HG02642 (cell line): ENCODE measurements at regions not wholly inside any gene's neighbourhood (a gene's known extent, or its start where the extent isn't known, plus 50 kb on each side); places are given as distances from the start of the nearest gene placed in this dataset.

ENCODE experiments used
- ATAC-seq: cut with Tn5 transposase; IDR thresholded peaks from one replicate; pipeline ENCODE4 v1.9.1; 2021; ENCODE audit warnings: mild to moderate bottlenecking; ENCODE audit not compliant: unreplicated experiment, poor library complexity

DNA sequence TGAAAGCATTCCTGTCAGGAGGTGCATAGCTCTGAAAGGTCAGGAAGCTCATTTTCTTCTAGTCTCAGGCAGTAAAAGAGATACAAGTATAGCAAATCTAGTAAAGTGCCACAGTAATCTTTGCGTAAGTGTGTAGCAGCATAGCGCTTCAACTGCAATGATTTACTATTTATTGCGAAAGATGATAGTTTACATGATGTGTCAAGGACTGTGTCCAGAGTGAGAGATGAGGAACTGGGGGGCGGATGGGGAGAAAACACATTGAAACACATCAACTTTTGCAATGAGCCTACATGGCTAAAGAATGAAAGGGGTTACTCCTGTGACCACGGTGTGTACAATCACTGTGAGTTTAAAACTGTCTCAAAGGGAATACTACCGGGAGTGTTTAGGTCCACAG, 644.4 kb downstream of the GALR1 start:
- ATAC-seq: no peak

DNA sequence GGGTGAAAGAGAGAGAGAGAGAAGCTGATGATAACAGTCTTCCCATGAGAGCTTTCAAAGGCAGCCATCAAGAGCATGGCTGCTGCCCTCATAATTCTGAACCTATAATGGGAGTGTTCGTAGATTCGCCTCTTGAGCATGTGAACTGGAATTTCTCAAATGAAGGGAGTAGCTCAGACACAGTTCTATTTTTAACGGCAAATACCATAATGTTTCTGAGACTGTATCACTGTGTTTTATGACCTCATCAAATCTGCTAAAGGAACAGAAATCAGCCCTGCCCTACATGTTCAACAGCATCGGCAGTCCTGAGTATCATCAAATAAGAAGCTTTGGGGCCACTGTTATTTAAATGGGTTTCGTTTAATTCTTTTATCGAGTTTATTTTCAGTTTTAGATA, 645.6 kb downstream of the GALR1 start:
- ATAC-seq: no peak

DNA sequence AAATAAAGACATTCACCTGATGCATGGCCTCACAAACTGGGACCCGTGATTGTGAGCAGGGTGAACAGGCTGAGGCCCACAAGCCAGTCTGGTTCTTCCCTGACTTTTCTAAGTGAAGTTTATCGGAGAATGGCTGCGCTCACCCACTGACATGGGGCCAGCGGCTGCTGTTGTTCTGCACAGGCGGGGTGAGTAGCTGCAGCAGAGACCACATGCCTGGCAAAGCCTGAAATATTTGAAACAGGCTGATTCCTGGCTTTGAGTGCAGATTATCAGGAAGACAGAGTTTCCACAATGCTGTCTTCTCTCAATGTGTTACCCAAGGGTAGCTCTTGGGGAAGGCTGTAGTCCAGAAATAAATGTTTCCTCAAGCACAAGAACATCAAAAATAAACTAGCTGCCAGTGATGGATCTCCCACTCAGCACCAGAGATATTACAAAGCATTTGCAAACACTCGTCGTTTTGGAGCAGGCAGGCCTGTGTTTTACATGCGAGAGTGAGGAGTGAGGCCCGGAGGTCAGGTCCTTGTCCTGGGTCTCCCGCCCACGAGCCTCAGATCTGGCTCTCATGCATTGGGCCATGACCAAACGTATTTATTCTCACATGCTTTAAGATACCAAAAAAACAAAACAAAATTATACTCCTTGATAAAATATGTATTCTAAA, 647.1 kb downstream of the GALR1 start:
- ATAC-seq: no peak

DNA sequence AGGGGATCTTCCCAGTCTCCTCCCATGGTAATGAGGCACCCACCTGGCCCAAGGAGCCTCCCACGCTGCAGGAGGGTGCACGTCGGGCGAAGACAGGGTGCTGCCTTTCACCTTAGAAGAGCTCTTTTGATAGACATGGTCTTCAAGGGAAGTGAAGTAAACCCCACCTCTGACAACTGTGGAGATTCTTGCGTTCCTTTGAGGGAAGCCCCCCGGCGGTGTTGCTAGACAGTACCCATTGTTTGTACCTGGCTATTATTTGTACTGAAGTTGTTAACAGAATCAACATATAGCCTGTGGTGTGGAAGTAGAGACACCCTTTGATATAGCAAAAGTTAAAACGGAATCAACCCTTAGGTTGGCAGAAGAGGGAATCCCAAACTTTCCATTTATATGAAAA, 648.0 kb downstream of the GALR1 start:
- ATAC-seq: no peak

DNA sequence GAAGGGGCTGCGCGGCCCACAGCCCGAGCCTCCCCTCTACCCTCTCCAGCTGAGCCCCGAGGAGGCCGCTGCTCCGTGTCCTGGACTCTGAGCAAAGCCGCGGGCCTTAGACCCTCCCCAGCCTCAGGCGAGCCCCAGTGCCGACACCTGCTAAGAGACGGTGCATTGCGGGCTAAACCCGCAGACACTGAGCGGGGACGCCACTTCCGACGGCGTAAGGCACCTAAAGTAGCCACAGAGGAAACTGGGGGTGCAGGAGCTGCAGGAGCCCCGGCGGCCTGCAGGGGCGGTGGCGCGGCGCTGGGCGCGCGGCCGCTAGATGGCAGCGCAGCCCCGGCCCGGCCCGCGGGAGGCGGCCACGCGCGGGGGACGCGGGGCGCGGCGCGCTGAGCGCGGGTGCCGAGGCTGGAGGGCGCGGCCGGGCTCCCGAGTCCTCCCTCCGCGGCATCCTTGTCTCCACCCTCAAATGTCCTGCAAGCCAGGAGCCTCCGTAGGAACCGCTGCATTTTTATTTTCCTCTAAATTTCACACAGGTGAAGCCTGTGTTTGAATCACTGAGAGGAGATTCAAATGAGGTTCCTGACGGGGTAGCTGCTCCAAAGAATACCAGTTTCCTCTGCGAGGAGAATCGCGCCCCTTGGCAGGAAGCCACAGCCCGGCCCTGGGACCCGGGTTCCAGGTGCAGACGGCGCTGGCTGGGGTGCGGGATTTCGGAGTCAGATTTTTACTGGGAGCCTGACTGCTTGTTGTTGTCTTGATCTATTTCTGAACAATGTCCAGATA, 650.5 kb downstream of the GALR1 start:
- peak; percentile 100 for ATAC-seq

DNA sequence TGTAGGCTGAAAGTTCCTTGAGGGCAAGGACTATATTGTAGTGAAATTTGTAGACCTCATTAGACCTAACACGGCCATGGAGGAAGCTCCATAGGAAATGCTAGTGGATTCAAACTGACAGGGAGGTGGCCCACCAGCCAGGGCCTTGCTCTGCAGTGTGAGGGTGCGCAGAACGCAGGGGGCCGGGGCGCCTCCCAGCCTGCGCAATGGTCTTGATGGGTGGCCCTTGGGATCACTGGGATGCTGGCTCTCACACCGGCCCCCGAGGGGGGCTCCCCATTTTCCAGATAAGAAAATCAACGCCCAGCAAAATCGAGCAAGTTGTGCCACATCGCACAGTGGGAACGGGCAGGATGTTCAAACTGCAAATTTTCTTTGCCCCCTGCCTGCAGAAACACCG, 655.4 kb downstream of the GALR1 start:
- no peak for ATAC-seq

DNA sequence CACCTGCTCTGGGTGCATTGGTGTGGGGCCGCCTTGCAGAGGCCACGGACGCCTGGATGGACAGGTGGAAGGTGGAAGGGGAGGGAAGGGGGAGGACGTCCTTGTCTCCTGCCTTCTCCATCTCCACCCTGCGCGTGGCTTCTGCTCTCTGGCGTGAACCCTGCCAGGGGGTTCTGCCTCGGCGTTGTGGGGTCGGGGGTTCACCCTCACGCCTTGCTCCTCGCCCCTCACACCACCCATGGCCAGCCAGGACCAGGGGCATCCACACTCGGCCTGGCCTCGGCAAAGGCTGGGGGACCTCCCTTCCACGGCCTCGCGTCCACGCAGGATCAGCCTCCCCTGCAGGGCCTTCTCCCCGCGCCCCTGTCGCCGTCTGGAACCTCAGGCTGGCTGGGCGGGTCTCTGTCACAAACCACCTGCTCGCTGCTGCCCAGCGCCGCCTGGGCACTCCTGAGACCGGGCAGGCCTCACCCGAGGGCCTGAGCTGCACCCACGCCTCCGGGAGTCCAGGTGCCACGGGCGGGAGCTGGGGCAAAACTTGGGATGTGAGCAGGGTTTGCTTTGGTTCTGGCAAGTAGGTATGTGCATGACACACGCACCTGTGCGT, 655.9 kb downstream of the GALR1 start:
- no peak for ATAC-seq

DNA sequence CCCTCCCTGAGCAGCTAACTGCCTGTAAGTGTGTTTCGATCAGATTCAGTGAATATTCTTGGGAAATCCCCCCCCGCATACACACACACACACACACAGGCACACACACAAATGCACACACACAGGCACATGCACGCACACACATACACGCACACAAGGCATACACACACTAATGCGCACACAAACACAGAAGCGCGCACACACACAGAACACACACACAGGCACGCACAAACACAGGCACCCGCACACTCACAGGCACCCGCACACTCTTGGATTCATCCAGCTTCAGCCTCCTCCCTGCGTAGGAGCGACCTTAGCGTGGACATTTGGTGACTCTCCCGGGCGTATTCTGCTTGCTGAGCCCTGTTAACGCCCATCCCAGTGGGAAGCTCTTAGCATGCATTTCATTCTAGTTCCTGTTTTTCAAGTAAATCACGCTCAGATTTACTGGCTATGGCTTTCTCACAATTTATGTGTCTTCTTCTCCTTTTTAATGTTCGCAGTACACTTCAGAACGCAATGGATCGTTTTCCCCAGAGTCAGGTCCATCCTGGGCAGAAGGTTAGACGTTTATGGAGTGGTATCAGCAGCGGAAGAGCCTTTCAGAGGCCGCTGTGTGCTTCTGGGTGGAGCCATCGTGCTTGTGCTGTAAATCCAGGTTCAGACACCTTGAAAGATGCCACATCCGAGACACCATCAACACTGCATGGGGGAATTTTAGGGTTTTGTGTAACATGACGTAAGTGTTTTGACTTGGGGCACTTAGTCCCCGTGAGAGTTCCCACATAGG, 656.6 kb downstream of the GALR1 start:
- no peak for ATAC-seq

DNA sequence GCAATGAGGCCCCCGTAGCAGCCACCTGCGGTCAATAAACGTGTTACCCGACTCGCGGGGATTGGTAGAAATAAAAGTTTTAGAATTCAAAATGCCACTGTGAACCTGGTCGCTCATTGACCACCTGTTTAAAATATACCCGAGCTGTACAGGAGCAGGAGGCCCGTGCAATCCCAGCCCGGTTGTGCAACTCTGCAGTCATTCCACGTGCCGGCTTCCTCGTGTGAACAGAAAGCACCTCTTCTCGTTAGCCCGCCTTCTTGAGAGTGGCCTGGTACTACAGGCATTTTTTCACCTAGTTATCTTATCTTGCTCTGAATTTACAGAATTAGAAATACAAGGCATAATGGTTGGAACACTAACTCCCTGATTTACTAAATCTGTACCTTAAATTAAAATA, 660.7 kb downstream of the GALR1 start:
- ATAC-seq: no peak

DNA sequence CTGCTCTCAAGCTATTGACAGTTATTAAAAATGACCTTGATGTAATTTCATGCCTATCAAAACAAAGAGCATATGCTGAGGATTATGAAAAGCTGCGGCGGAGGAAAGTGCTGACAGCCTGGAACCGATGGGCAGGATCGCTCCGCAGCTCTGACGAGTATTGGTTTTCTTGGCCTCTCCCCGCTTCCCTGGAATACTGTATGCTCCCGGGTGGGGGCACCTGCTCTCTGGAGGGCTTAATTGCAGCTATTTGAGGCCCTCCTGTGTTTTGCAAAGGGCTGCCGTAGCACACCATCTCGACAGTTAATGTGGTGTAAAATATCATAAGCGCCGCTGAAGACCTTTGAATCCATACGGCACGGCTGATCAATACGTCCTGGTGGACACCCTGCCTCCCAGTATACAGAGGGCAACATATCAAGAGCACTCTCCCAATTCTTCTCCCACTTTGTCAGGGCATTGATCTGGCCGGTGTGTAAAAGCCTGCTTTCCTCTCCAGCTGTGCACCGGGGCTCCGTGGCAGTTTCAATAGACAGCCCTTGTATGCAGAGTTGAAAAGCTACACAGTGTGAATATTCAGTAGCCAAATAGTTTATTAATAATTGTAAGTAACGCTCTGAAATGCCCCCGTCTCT, 662.4 kb downstream of the GALR1 start:
- no peak for ATAC-seq

DNA sequence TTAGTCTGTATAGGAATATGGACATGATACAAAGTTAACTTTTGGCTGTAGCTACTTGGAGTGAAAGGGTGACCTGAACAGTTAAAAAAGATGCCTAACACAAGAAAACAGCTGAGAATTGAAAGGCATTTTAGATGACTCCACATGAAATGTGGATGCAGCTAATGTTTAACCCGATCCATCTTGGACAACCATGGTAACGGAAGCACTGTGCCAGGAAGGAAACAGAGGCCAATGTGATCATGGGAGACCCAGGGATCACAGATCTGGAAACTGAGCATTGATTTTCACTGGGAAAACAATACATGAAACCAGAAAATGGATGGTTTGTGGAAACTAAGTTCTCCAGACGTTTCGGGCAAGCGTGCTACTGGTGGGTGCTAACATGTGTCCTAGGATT, 669.1 kb downstream of the GALR1 start:
- no peak for ATAC-seq

DNA sequence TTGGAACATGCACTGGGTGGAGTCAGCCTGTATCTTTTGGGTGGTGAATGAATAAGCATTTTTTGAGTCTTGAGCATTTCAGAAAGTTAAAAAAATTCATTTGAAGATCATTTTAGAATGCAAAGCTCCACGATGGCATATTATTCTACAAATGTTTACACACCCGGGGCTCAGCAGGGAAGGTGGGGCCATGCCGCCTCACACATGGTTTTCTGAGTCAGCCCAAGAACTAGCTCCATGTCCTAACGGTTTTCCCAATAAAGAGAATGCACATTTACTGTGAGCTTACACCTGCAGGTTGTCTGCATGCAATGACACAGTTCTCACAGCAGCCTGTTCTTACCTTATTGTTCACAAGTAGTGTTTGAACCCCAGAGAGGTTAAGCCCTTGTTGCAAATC, 670.3 kb downstream of the GALR1 start:
- ATAC-seq: no peak

DNA sequence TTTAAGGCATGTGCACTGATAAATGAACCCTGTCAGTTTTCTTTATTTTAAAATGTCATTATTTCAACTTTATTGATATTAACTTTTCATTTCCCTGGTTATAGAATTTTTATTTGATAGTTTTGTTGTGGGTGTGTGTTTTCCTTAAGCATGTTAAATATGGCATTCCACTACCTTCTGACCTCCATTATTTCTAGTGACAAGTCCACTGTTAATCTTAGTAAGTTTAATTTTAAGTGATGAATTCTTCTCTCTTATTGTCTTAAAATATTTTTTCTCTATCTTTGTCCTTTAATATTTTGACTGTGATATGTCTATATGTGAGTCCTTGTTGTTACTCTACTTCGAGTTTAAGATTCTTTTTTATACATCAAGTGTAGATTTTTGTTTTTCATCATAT, 685.7 kb downstream of the GALR1 start:
- no peak for ATAC-seq

DNA sequence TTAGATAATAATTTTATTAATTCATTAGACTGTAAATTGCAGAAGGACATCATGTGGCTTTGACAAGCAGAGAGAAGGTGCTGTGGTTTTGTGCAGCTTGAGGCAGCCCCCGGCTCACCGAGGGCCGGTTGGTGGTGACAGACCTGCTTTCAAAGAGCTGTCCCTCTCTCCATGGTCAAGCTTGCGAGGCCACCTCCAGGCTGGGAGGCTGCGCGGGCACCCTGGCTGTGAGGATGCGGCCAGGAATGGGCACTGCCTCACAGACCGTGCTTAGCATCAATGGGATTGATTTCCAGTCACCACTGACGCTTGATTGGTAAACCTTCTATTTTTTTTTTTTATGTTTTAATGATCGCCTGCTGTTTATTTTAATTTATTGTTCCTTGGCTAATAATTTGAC, 690.9 kb downstream of the GALR1 start:
- no peak for ATAC-seq

DNA sequence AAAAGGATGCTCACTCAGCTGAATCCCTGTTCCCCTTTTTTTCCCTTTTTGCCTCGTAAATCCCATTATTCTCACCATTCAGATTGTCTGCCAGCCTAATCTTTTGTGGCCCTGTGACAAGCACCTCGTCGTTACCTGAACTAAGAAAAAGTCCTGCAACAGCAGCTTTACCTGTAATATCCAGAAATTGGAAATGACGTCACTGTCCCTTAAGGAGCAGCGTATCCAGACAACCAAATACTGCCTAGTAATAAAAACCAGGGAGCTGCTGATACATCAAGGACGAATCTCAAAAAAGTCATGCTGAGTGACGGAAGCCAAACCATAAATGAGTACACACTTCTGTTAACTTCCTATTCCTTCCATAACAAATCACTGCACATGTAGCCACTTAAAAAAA, 694.9 kb downstream of the GALR1 start:
- no peak for ATAC-seq

DNA sequence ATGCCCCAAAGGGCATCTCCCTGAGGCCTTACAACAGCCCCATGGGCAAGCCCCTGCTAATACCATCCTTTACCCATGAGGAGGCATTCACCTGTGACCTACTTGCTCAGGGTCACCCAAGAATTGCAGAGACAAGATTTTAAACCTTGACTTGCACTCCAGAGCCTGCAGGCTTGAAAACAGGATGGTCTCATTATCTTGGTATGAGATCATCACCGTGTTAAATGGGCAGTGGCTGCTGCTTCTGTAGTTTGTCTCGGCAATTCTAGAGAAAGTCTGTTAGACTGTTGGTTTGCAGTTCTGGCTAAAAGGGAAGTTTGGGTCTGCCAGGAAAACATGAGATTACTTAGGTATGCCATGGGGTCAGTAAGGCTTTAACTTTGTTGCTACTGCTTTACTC, 698.9 kb downstream of the GALR1 start:
- ATAC-seq: no peak

DNA sequence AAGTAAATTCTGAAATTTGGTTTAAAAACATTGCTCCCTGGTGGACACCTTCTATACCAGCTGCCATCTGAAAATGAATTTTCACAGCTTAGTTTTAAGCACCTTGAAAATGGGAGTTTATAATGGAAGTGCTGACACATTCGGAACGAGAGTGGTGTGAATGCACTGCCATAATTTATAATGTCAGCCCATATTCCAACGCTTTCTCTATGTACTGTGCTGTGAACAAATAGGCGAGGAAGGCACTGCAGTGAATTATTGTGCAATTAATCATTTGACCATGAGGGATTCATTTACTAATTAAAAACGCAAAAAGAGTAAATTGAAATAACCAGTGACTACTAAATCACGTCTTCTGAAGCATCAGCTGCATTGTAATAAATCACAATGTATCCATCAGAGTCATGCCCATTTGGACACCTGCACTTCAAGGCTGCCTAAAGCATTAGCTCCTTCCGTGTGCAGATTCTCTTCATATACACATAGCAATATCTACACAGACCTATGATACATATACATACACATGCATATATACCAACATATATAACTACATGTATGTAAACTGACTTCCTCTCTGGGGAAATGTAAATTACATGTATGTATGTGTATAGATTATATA, 699.8 kb downstream of the GALR1 start:
- ATAC-seq: no peak

DNA sequence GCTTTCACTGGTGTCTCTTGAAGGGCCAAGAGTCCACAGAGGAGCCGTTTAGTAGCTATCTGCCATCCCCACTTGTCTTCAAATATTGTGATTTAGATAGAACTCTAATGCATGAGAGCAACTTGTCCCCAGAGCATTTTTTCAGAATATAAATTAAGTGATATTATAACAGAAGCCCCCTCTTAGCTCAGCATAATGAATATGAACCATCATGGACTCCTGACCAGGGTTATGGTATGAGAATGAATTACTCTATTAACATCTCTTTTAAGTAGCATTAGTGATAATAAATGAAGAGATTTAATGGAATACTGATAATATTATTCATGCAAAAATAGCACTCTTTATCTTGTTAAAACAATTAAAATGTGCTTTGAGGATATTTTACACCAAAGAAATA, 709.6 kb downstream of the GALR1 start:
- ATAC-seq: no peak

DNA sequence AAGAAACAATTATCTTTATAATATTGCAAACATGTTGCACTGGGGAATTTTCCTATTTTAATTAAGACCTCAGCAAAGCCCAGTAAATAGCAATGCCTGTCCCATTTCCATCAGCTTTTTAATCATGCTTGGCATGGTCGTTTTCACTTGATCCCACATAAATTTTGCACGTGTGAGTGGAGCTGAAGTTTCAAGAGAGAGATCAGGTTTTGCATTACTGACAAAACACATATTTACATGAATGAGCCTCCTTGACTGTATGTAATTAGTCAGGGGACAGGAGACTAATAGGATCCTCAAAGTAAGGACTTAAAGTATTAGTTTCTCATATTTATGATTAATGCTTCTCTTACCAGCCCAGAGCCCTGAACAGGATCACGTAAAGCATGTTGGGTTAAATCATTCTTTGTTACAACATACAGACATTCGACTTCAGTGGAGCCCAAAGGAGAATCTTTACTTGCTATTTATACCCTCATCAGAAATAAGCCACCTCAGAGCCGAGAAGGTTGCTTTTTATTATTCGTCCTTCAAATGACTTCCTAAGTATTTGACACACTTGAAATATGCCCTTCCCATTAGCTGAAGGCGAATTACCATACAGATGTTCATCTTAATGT, 711.3 kb downstream of the GALR1 start:
- no peak for ATAC-seq

DNA sequence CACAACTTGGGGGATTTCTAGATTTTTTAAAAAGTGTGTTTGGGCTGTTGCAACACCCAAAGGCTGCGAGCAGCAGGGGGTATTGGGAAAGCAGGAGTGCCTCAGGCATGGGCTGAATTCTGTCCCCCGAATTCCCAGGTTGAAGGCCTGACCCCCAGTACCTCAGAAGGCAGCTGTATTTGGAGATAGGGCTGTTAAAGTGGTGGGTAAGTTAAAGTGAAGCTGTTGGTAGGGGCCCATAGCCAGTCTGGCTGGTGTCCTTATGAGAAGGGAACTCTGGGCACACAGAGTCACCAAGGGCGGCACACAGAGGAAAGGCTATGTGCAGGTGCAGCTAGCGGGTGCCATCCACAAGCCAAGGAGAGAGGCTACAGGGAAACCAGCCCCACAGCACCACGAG, 717.4 kb downstream of the GALR1 start:
- no peak for ATAC-seq
